Loucy (cell line): ENCODE measurements at regions not wholly inside any gene's neighbourhood (a gene's known extent, or its start where the extent isn't known, plus 50 kb on each side); places are given as distances from the start of the nearest gene placed in this dataset.

Source experiments
- EZH2phosphoT487 ChIP-seq: fragments of 200-600 bp; IDR thresholded peaks from 2 replicates; pipeline ENCODE4 v1.6.1; 2018; ENCODE audit warnings: antibody characterized with exemption, mild to moderate bottlenecking, moderate library complexity, borderline replicate concordance
- TF ChIP-seq, protein P1 (sequence below): fragments of 200-600 bp; sonication (generic); conservative IDR thresholded peaks from 2 replicates; pipeline ENCODE4 v1.5.1; 2014; ENCODE audit warnings: mild to moderate bottlenecking, antibody characterized with exemption, low read length

DNA sequence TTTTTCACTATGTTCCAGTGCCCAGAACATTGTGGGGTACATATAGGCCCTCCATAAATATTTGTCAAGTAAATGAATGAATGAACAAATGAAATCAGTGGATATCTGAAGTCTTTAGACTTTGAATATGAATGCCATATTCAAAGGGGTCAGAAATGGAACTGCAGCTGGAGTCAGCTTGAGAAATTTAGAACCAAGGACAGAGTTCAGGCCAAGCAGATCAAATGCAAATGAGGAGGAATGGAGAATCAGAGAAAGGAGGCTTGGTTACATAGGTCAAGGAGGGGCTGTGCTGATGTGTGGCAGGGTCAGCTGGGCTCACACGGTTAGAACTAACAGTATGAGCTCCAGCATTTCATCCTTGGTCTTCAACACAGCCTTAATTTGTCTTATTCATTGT is 104.0 kb upstream of the SEL1L start:
- TF ChIP-seq, protein P1, sequence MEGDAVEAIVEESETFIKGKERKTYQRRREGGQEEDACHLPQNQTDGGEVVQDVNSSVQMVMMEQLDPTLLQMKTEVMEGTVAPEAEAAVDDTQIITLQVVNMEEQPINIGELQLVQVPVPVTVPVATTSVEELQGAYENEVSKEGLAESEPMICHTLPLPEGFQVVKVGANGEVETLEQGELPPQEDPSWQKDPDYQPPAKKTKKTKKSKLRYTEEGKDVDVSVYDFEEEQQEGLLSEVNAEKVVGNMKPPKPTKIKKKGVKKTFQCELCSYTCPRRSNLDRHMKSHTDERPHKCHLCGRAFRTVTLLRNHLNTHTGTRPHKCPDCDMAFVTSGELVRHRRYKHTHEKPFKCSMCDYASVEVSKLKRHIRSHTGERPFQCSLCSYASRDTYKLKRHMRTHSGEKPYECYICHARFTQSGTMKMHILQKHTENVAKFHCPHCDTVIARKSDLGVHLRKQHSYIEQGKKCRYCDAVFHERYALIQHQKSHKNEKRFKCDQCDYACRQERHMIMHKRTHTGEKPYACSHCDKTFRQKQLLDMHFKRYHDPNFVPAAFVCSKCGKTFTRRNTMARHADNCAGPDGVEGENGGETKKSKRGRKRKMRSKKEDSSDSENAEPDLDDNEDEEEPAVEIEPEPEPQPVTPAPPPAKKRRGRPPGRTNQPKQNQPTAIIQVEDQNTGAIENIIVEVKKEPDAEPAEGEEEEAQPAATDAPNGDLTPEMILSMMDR: no peak
- TF ChIP-seq EZH2phosphoT487: no peak
